Occipital lobe (tissue), 1 donor: ENCODE measurements at regions not wholly inside any gene's neighbourhood (a gene's known extent, or its start where the extent isn't known, plus 50 kb on each side); places are given as distances from the start of the nearest gene placed in this dataset.

Source experiments
- DNase-seq: peaks from one replicate; lab custom pipeline; 2025; lab: John Stamatoyannopoulos, UW

- DNase-seq, result no peak
These were observed 179.0 kb upstream of the ADO start for GRCh38 chr10:62625484-62625883.

- DNase-seq, result no peak
These were observed 178.4 kb upstream of the ADO start for GRCh38 chr10:62626079-62626478.

DNA sequence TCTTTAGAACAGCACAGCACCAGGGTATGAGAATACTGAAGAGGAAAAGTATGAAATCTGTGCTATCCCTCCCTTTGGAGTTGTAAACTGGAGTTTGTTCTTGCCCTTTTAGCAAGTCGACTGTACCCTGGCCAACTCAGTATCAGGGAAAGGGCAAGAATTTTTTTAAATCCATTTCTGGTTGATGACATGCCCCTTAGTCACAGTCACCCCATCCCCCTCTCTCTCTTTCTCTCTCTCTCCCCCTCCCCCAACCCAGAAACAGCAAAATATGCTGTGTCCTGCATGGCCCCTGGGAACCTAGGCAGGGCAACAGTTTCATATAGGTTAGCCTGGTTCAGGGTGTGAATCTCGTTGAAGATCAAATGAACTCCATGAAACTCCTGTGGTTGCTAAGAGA, 177.7 kb upstream of the ADO start:
- DNase-seq, result no peak

GRCh38 chr10:62627983-62628382, 176.5 kb upstream of the ADO start:
- DNase-seq, result no peak

DNA sequence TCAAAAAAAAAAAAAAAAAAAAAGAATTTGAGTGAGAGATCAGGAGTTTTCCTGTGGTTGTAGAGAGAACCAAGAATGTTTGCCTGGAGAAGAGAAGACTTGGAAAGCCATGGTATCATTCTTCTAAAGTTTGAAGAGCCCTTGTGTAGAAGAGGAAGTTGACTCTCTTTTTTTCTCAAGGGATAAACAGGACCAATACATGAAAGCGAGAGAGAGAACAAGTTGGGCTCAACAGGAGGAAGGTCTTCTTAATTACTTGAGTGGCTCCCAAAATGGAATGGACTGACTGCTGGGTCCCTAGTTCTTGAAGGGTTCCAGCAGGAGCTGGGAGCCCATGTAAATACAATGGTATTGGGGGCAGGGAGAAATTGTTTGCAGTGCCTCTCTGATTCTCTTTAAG, 173.3 kb upstream of the ADO start:
- no peak for DNase-seq

GRCh38 chr10:62632071-62632809, 172.3 kb upstream of the ADO start:
- no peak for DNase-seq

GRCh38 chr10:62633976-62634375, 170.5 kb upstream of the ADO start:
- DNase-seq, result no peak

- no peak for DNase-seq
These were observed 169.9 kb upstream of the ADO start for GRCh38 chr10:62634576-62634975.

DNA sequence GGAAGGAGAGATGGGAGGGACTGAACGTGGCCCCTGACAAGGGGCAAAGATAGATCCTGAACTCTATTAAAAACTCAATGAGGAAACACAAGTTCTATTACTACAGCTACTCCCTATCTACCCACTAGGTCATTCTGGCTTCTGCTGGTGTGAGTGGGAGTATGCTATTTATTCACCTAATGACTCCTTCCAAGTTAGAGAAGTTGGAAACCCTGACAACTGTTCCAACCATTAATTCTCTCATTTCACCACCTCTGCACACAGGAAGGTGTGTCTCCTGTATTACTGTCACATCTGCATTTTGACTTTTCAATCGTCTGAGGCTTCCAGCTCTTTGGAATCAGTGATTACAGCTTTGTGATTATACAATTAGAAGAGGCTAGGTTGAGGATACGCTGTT, 169.4 kb upstream of the ADO start:
- no peak for DNase-seq

- no peak for DNase-seq
These were observed 167.7 kb upstream of the ADO start for GRCh38 chr10:62636825-62637248.

DNA sequence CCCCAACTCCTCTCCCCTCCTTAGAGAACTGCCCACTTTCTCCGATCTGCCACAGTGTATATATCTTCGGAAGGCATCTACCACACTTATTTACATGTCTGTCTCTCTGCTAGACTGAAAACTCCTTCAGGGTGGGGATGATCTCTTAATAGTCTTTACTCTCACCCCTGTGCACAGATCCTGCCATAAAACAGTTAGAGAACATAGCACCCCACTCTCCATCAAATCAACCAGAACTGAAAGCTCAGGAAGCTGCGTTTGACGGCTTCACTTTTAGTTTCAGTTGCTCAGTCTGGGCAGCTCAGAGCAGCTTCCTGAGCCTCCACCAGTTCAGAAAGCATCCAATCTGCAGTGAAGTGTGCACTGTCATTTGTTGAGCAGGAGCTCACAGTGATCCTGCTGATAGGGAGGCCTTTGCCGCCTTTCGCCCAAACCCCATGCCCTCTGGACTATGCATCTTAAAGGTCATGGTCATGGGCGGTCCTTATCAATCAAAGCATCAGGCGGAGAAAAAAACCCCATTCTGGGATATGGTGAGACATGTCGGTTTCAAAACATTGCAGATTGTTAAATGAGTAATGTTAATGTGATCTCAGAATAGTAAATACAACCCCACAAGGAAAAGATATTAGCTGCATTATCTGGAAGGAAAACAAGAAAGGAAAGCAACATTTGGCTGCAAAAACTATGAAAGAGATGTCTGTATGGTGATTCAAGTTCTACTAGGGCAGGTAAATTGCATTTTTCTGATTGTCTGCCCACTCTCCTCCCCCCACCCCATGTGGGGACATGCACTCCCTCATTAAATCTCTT, 167.1 kb upstream of the ADO start:
- DNase-seq, result no peak

DNA sequence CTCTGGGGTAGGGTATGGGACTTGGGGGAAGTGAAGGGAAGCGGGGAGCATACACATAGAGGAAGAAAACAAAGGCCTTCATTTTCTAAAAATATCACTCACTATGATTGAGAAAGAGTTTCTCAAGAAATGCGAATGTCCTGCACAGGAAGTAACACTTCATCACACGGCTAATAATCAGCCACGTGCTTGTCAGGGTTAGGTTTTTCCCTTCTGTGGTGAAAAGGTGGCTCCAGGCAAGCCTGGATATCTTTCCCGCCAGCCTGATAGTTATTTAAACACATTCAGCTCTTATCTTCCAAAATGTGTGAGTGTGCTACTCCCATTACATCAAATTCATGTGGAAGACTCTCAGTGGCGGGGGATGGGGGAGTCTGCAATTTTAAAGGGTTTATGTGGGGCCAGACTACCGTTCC, 166.4 kb upstream of the ADO start:
- no peak for DNase-seq

- DNase-seq, result no peak
These were observed 165.4 kb upstream of the ADO start for GRCh38 chr10:62639144-62639543.

DNA sequence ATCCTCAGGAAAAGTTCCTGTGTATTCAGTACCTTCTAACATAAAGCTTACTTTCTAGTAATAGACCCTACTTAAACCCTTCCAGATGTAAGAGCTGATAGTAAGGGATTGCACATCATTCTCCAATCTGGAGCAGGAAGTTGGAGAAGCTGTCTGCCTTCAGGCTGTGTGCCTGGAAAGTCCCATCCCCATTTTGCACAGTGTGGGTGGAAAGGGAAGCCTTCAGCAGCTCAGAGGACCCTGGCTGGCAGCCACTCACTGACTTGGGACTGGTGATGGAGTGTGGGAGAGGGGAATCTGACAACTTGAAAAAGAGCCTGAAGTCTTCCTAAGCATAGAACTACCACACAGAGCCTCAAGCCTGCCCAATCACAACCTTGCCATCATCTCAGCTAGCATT, 164.1 kb upstream of the ADO start:
- no peak for DNase-seq

- DNase-seq, result no peak
These were observed 160.6 kb upstream of the ADO start for GRCh38 chr10:62643606-62644587.

DNA sequence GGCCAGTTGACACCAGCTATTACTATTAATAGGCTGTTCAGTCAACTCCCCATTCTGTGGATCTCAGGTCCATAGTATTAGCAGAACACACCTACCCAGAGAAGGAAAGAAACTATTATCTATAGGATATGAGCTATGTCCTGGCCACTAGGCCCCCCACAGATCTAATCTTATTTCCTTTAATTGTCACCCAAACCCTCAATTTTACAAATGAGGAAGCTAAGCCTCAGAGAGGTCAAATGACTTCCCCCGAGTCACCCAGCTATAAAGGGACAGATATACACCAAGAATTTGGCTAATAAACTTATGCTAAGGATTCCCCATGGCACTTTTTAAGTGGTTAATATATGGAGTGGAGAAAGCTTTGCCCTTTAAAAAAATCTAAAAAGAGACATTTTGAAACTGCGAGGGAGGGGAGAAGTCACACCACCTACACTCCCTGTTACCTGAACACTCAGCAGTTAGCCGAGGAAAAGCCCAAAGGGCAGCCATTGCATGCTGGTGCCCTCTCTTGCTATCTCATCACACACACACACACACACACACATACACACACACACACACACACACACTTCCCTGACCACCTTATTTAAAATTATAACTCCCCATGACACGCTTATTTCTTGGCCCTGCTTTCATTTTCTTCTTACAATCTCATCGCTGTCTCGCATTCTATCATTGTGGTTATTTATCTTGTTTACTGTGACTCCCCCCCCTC, 157.0 kb upstream of the ADO start:
- no peak for DNase-seq

- DNase-seq, result no peak
These were observed 155.6 kb upstream of the ADO start for GRCh38 chr10:62648921-62649320.

- no peak for DNase-seq
These were observed 154.1 kb upstream of the ADO start for GRCh38 chr10:62650411-62650810.

- DNase-seq, result no peak
These were observed 153.2 kb upstream of the ADO start for GRCh38 chr10:62651341-62651740.

DNA sequence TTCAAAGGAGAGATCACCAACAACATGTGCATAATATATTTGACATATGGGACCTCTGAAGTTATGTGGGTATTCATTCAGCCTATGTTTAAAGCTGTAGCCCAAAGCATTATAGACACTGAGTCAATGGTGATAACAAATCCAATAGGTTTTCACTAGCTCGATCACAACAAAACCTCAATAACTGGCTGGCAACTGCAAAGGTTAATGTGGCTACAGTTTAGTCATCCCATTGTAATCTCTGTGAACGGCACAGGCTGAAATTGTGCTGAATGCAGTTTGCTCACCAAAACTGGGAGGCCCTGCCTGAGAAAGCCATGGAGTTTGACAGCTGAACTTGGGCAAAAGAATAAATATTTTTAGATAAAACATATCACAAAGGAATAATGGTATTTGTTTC, 152.4 kb upstream of the ADO start:
- DNase-seq, result no peak

- no peak for DNase-seq
These were observed 152.0 kb upstream of the ADO start for GRCh38 chr10:62652564-62652963.
